Epithelial cell of esophagus (primary cell): ENCODE measurements at regions not wholly inside any gene's neighbourhood (a gene's known extent, or its start where the extent isn't known, plus 50 kb on each side); places are given as distances from the start of the nearest gene placed in this dataset.

Experiments
- DNase-seq: peaks from one replicate; pipeline ENCODE4 v3.0.0; 2010; ENCODE audit warnings: low read depth
- H3K4me3 ChIP-seq: 2 replicates; pipeline ENCODE4 v1.5.1; 2011; ENCODE audit warnings: mild to moderate bottlenecking, low read length, control low read depth
- TF ChIP-seq, protein P1 (sequence below): IDR thresholded peaks from 2 replicates; pipeline ENCODE4 v1.5.1; 2011; ENCODE audit warnings: low read depth, mild to moderate bottlenecking, low read length, control low read depth, inconsistent platforms; ENCODE audit not compliant: insufficient read depth; ENCODE audit errors: missing control alignments

DNA sequence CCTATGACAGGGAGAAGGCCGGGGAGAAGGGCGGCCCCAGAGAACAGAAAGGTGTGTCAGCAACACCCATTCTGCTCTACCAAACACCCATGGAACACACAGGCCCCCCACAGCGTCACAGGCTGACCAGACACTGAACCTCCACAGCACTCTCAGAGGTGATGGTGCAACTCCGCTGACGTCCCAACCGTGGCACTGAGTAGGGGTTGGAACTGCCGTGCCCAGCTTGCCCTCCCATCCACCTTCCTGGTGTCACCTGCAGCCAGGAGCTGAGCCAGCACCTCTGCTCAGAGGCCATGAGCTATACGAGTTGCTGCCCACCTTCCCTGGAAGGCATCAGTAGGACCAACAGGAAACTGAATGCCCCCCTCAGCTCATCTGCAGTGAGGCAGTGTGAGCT, 412.9 kb upstream of the SALL3 start:
- no peak overlapping the region for H3K4me3 ChIP-seq
- no peak for DNase-seq
- TF ChIP-seq, protein P1, sequence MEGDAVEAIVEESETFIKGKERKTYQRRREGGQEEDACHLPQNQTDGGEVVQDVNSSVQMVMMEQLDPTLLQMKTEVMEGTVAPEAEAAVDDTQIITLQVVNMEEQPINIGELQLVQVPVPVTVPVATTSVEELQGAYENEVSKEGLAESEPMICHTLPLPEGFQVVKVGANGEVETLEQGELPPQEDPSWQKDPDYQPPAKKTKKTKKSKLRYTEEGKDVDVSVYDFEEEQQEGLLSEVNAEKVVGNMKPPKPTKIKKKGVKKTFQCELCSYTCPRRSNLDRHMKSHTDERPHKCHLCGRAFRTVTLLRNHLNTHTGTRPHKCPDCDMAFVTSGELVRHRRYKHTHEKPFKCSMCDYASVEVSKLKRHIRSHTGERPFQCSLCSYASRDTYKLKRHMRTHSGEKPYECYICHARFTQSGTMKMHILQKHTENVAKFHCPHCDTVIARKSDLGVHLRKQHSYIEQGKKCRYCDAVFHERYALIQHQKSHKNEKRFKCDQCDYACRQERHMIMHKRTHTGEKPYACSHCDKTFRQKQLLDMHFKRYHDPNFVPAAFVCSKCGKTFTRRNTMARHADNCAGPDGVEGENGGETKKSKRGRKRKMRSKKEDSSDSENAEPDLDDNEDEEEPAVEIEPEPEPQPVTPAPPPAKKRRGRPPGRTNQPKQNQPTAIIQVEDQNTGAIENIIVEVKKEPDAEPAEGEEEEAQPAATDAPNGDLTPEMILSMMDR, result no peak

DNA sequence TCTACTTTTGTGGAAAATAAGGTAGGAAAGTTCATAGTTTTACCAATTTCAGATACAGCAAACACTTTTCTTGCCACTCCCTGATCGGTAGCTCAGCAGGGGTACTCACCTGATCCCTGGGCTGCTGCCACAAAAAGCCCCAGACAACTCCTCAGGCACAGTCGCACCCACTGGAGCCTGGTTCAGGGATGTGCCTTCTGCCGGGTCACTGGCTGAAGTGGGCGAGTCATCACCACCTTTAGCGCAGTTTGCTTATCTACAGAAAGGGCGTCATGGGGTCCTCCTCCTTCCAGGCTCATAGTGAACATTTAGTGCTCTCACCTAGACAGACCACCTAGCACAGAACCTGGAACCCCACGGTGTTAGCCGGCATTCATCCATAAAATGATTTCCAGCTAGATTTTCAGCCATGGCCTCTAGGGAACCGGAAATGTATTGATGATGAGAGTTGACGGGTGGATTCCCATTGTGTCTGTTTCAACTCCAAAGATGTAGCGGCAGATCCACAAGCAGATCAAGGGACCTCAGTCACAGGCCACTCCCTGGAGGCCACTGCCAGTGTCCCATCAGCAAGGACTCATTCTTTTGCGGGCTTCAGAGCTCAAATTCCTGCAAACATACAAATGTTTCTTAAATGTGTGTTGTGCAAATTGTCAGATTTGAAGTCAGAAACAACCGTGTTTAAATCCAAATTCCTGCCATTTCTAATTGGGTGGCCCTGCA, 408.4 kb upstream of the SALL3 start:
- no peak for DNase-seq
- no peak overlapping the region for H3K4me3 ChIP-seq
- TF ChIP-seq, protein P1, result no peak

DNA sequence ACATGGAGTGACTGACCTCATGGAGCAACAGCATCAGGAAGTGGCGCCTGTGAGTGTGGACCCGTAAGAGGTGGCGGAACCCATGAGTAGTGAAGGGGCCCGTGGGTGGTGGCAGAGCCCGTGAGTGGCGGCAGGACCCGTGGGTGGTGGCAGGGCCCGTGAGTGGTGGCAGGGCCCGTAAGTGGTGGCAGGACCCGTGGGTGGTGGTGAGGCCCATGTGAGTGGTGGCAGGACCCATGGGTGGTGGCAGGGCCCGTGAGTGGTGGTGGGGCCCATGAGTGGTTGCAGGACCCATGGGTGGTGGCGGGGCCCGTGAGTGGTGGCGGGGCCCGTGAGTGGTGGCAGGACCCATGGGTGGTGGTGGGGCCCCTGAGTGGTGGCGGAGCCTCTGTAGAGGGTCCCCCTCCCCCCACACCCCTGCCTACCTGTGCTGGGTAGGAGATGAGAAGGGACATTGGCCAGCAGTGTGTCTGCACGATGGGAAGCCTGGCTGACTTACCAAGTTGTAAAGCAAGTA, 407.7 kb upstream of the SALL3 start:
- no peak overlapping the region for H3K4me3 ChIP-seq
- DNase-seq, result no peak
- TF ChIP-seq, protein P1, result no peak

DNA sequence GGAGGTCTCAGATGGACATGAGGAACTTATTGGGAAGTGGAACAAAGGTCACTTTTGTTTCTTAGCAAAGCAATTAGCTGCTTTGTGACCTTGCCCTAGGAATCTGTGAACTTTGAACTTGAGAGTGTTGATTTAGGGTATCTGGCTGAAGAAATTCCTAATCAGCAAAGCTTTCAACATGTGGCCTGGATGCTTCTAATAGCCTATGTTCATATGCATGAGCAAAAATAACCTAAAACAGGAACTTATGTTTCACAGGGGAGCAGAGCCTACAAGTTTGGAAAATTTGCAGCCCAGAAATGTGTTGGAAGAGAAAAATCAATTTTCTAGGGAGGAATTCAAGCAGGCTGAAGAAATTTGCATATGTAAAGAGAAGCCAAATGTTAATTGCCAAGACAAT, 405.8 kb upstream of the SALL3 start:
- no peak overlapping the region for H3K4me3 ChIP-seq
- TF ChIP-seq, protein P1, result no peak
- DNase-seq, result no peak

DNA sequence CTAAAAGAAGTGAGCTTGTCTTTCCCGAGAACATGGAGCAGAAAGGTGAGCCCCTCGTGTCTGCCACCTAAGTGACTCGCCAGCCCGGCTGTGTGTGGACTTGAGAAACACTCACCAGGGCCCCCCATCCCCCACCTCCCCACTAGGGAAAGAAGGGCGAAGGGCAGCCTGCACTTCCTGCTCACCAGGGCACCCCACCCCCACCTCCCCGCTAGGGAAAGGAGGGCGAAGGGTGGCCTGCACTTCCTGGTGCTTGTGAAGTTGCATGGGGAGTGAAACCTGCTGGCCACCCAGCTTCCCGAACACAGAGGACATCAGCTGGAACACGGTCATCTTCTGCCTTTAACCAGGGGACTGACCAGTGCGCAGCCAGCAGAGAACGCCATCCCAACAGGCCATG, 402.7 kb upstream of the SALL3 start:
- TF ChIP-seq, protein P1, result no peak
- no peak overlapping the region for H3K4me3 ChIP-seq
- no peak for DNase-seq

DNA sequence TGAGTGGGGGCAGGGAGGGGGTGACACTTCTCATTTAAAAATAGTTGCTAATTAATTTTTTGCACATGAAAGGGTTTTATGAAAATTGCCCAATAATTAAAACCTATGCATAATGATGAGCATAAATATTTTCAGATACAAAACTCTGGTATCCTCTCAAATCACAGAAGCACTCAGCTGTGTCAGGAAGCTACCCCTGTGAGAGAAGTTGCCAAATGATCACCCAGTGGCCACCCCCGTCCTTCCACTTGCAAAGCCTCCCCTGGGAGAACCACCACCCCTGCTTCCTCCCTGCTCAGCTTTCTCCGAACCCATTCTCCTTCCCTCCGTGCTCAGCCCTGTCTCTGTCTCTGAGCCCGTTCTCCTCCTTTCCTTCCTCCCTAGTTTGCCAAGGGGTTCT, 400.2 kb upstream of the SALL3 start:
- TF ChIP-seq, protein P1, result no peak
- DNase-seq, result no peak
- H3K4me3 ChIP-seq, result no peak overlapping the region
